ENCODE measurements at regions not wholly inside any gene's neighbourhood (a gene's known extent, or its start where the extent isn't known, plus 50 kb on each side); places are given as distances from the start of the nearest gene placed in this dataset.

DNA sequence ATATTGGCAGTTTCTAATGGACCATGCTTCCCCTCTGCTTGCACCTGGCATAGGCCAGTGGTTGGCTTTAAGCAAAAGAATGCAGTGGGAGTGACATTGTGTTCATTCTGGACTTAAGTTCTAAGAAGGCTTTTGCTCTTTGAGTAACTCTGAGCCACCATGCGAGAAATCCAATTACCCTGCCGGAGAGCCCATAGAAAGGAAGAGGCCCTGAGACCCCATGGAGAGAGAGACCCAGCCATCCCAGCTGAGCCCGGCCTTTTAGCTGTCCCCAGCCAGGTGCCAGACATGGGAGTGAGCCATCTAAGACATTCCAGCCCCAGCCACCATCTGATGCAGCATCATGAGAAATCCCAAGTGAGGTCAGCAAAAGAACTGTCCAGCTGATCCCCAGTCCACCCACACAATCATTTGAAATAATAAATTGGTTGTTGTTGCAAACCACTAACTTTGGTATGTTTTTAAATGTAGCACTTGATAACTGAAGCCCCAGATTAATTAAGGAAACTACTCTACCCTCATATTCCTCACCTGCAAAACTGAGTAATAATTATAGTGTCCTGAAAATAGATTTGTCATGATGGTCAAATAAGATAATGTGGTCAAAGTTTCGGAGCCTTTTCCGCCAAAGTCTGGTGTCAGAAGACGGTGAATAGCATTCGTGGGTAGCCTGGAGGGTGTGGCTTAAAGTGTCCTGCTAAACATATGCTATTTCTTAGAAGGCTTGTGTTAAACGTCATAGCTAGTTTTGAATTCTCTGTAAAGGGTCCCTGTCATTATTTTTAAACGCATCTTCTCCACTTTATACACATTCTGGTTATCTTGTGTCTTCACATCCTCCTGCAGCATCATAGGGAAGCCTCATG is 166.6 kb upstream of the PELI2 start:
- H3K4me1 ChIP-seq (ENCODE audit: insufficient read depth, low read length): peaks cover 1% of the 10 kb centered on the region; the same call in 1 of the 2 replicates
- H3K9me3 ChIP-seq (ENCODE audit: control insufficient read depth, insufficient read depth, low read length): no peaks in the 10 kb centered on the region
- no peak overlapping the region for H3K9ac ChIP-seq (ENCODE audit: low read depth, low read length)
- H3K36me3 ChIP-seq (ENCODE audit: insufficient read depth, low read length): no peaks in the 10 kb centered on the region

DNA sequence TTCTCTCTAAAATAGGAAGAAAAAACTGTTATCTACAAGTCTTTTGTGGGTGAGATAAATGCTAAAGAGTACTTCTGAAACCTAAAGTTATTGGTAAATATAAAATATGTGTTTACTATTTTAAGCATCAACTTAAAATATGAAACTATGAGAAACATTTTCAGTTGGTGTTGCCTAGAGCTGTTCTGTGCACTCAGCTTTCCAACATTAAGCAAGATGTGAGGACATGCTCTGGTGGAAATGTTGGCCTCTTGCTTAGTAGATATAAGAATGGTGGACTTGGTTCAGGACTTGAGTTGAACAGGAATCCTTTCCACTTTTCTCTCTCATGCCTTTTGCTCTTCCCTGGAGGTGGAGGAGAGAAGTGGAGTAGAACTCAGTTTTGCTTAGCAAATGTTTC is 164.1 kb upstream of the PELI2 start:
- Histone ChIP-seq H3K9me3 (ENCODE audit: control insufficient read depth, insufficient read depth, low read length) (no peaks in the 10 kb centered on the region), H3K9ac (ENCODE audit: low read depth, low read length) (no peak overlapping the region), H3K4me1 (ENCODE audit: insufficient read depth, low read length) (peaks cover 22% of the 10 kb centered on the region)

GRCh38 chr14:55955175-55955574 is 163.0 kb upstream of the PELI2 start:
- Histone ChIP-seq H3K9me3 (ENCODE audit: control insufficient read depth, insufficient read depth, low read length) (no peaks in the 10 kb centered on the region), H3K4me1 (ENCODE audit: insufficient read depth, low read length) (peaks cover 22% of the 10 kb centered on the region), H3K36me3 (ENCODE audit: insufficient read depth, low read length) (no peaks in the 10 kb centered on the region), H3K9ac (ENCODE audit: low read depth, low read length) (no peak overlapping the region)

More for the DNA sequence above, 164.1 kb upstream of the PELI2 start:
- H3K36me3 ChIP-seq (ENCODE audit: insufficient read depth, low read length): no peaks in the 10 kb centered on the region

DNA sequence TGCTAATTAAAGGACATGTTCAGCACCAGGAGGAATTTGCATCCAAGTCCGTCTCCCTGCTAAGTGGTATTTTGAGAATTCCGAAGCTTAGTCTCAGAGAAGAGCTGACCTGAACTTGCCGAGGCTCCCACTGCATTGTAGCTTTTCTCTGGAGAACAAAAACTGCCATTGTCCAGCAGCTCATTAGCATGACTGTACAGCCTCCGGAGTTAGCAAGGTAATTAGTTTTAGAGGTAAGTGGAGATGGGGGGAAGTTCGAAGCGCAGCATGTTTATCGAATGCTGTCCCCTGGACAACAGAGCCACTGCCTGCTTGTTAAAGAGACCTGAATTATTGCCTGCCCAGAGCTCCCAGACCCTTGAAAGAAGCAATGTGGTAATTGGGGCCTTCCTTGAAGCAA is 160.3 kb upstream of the PELI2 start:
- no peaks in the 10 kb centered on the region for H3K9me3 ChIP-seq (ENCODE audit: control insufficient read depth, insufficient read depth, low read length)
- no peak overlapping the region; the same call in 1 of the 2 replicates for H3K9ac ChIP-seq (ENCODE audit: low read depth, low read length)

DNA sequence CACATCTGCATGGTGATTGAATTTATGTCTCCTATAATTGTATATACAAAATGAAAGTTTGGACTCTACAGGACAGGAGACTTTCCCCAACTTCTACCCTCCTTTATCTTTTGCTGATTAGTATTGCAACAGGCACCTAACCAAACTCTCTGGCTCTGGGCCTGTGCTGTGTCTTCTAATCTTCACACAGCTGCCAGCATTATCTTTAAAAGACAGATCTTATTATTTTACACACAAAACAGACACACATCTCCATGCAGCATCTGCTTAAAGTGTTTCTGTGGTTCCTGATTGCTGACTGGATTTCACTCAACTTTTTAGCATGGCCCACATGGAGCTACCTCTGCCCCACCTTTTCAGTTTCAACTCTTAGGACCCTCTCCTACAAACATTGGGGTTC is 154.9 kb upstream of the PELI2 start:
- H3K9ac ChIP-seq (ENCODE audit: low read depth, low read length): no peak overlapping the region
- no peaks in the 10 kb centered on the region for H3K36me3 ChIP-seq (ENCODE audit: insufficient read depth, low read length)
- H3K9me3 ChIP-seq (ENCODE audit: control insufficient read depth, insufficient read depth, low read length): no peaks in the 10 kb centered on the region

More for the DNA sequence above, 160.3 kb upstream of the PELI2 start:
- Histone ChIP-seq H3K4me1 (ENCODE audit: insufficient read depth, low read length) (peaks cover 25% of the 10 kb centered on the region), H3K36me3 (ENCODE audit: insufficient read depth, low read length) (no peaks in the 10 kb centered on the region)

GRCh38 chr14:55964091-55964490 is 154.1 kb upstream of the PELI2 start:
- Histone ChIP-seq H3K36me3 (ENCODE audit: insufficient read depth, low read length) (no peaks in the 10 kb centered on the region), H3K9me3 (ENCODE audit: control insufficient read depth, insufficient read depth, low read length) (no peaks in the 10 kb centered on the region), H3K9ac (ENCODE audit: low read depth, low read length) (no peak overlapping the region), H3K4me1 (ENCODE audit: insufficient read depth, low read length) (peaks cover 7% of the 10 kb centered on the region; the same call in 1 of the 2 replicates)

More for the DNA sequence above, 154.9 kb upstream of the PELI2 start:
- H3K4me1 ChIP-seq (ENCODE audit: insufficient read depth, low read length): peaks cover 13% of the 10 kb centered on the region

GRCh38 chr14:55964821-55965220 is 153.4 kb upstream of the PELI2 start:
- Histone ChIP-seq H3K9me3 (ENCODE audit: control insufficient read depth, insufficient read depth, low read length) (no peaks in the 10 kb centered on the region), H3K36me3 (ENCODE audit: insufficient read depth, low read length) (no peaks in the 10 kb centered on the region), H3K9ac (ENCODE audit: low read depth, low read length) (no peak overlapping the region), H3K4me1 (ENCODE audit: insufficient read depth, low read length) (peaks cover 7% of the 10 kb centered on the region; the same call in 1 of the 2 replicates)

DNA sequence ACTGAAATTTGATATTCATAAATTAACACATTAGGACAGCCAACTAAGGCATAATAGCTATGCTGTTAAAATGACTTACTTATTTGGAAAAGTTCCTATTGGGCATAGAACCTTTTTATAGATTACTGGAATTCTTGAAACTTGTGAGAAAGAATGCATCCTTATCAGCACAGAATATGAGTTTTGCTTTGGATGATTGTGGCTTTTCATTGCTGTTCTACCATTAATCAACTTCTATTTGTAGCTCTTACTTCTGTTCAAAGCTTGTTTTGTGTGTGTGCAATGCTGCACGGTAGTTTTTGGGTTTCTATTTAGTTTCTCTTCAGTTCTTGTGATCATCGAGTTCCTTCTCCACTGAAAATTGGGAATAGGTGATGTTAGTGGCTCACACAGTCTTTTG is 152.4 kb upstream of the PELI2 start:
- no peak overlapping the region for H3K9ac ChIP-seq (ENCODE audit: low read depth, low read length)
- peaks cover 4% of the 10 kb centered on the region; the same call in 1 of the 2 replicates for H3K4me1 ChIP-seq (ENCODE audit: insufficient read depth, low read length)
- no peaks in the 10 kb centered on the region for H3K9me3 ChIP-seq (ENCODE audit: control insufficient read depth, insufficient read depth, low read length)
- H3K36me3 ChIP-seq (ENCODE audit: insufficient read depth, low read length): no peaks in the 10 kb centered on the region

DNA sequence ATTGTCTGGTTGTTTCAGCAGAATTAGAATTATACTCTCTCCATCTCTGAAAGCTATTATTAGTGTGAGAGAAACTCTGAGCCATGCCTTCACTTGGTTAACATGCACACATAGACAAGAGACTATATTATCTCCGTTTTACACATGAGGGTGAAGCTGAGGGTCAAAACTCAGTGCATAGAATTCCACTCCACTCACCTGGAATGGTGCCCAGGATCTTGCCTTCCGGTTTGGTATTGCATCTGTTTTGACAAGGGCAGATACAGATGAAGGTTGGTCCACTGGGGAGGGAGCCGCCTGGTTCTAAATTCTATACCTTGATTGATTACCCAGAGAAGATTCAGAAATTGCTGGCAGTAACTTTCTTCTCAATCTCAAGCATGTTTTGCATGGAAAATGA is 149.5 kb upstream of the PELI2 start:
- no peak overlapping the region for H3K9ac ChIP-seq (ENCODE audit: low read depth, low read length)
- H3K4me1 ChIP-seq (ENCODE audit: insufficient read depth, low read length): 0 out of 2 replicates have a peak, but pooled peaks cover 4% of the 10 kb centered on the region
- H3K9me3 ChIP-seq (ENCODE audit: control insufficient read depth, insufficient read depth, low read length): no peaks in the 10 kb centered on the region
- H3K36me3 ChIP-seq (ENCODE audit: insufficient read depth, low read length): no peaks in the 10 kb centered on the region

- Histone ChIP-seq H3K4me1 (ENCODE audit: insufficient read depth, low read length) (no peaks in the 10 kb centered on the region), H3K9ac (ENCODE audit: low read depth, low read length) (no peak overlapping the region), H3K9me3 (ENCODE audit: control insufficient read depth, insufficient read depth, low read length) (no peaks in the 10 kb centered on the region), H3K36me3 (ENCODE audit: insufficient read depth, low read length) (no peaks in the 10 kb centered on the region)
These were observed 144.9 kb upstream of the PELI2 start for GRCh38 chr14:55973285-55973800.

DNA sequence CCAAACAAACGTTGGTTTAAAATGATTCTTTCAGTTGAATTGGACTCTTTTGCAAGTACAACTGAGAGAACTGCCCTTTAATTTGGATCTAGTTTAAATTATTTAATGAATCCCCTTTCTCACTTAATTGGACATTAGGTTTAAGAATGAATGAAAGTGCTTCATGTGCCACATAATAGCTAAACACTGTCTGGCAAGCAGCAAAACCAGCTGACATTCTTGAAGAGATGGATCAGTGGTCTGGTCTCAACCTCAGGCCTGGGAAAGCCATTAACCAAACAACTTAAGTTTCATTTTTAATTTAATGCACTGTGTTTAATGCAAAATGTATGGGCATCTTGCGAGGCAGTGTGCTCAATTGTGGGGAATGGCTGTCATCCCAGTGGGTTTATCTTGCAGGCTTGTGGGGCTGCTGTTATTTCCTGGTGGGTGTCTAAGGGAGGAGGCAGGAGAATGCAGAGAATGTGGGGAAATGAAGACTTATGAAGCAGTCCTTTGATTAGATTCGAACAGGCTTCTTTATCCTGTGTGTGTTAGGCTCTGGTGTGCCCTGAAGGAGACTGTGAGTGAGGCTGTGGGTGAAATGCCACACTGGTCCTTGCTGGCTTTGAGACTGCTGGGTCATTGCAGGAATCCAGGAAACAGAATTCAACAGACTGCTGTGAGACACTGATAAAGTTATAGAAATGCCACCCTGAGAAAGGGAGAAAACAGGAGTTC is 144.1 kb upstream of the PELI2 start:
- H3K4me1 ChIP-seq (ENCODE audit: insufficient read depth, low read length): no peaks in the 10 kb centered on the region
- H3K9me3 ChIP-seq (ENCODE audit: control insufficient read depth, insufficient read depth, low read length): no peaks in the 10 kb centered on the region
- no peaks in the 10 kb centered on the region for H3K36me3 ChIP-seq (ENCODE audit: insufficient read depth, low read length)
- no peak overlapping the region for H3K9ac ChIP-seq (ENCODE audit: low read depth, low read length)

- no peaks in the 10 kb centered on the region for H3K4me1 ChIP-seq (ENCODE audit: insufficient read depth, low read length)
- no peaks in the 10 kb centered on the region for H3K36me3 ChIP-seq (ENCODE audit: insufficient read depth, low read length)
- H3K9ac ChIP-seq (ENCODE audit: low read depth, low read length): no peak overlapping the region
- no peaks in the 10 kb centered on the region for H3K9me3 ChIP-seq (ENCODE audit: control insufficient read depth, insufficient read depth, low read length)
These were observed 142.8 kb upstream of the PELI2 start for GRCh38 chr14:55975281-55975910.

GRCh38 chr14:55976219-55976618 is 142.0 kb upstream of the PELI2 start:
- Histone ChIP-seq H3K4me1 (ENCODE audit: insufficient read depth, low read length) (no peaks in the 10 kb centered on the region), H3K9ac (ENCODE audit: low read depth, low read length) (no peak overlapping the region), H3K9me3 (ENCODE audit: control insufficient read depth, insufficient read depth, low read length) (no peaks in the 10 kb centered on the region), H3K36me3 (ENCODE audit: insufficient read depth, low read length) (no peaks in the 10 kb centered on the region)

GRCh38 chr14:55976655-55977054 is 141.6 kb upstream of the PELI2 start:
- Histone ChIP-seq H3K4me1 (ENCODE audit: insufficient read depth, low read length) (no peaks in the 10 kb centered on the region), H3K9me3 (ENCODE audit: control insufficient read depth, insufficient read depth, low read length) (no peaks in the 10 kb centered on the region), H3K36me3 (ENCODE audit: insufficient read depth, low read length) (no peaks in the 10 kb centered on the region), H3K9ac (ENCODE audit: low read depth, low read length) (no peak overlapping the region)

All from ES-I3 (cell line).